Activated CD8-positive, alpha-beta memory T cell treated with anti-CD3 and anti-CD28 coated beads, Interleukin-2, amount 10 ng/mL, durations not matched to agents 7 days and 5 days (primary cell): ENCODE measurements at regions not wholly inside any gene's neighbourhood (a gene's known extent, or its start where the extent isn't known, plus 50 kb on each side); places are given as distances from the start of the nearest gene placed in this dataset.

Source experiments
- ATAC-seq: fragments of 150-1000 bp; cut with Tn5 transposase; one replicate; pipeline ENCODE4 v1.10.0; 2021; ENCODE audit warnings: moderate library complexity
- CTCF ChIA-PET: fragments of 350-600 bp; sonication (Branson Sonifier 250); formaldehyde crosslinking; loops from one replicate; lab custom pipeline; 2021; ENCODE audit warnings: antibody characterized with exemption; lab: Charles Lee
- DNase-seq: peaks from one replicate; pipeline ENCODE4 v3.0.0-alpha.2; 2020
- H3K27ac Mint-ChIP-seq: one replicate; pipeline ENCODE4 v1.8.0; 2021; ENCODE audit warnings: mild to moderate bottlenecking, mixed read lengths
- H3K27me3 Mint-ChIP-seq: one replicate; pipeline ENCODE4 v1.8.0; 2021; ENCODE audit warnings: mixed read lengths
- H3K36me3 Mint-ChIP-seq: one replicate; pipeline ENCODE4 v1.8.0; 2021; ENCODE audit warnings: mild to moderate bottlenecking, mixed read lengths
- H3K4me1 Mint-ChIP-seq: one replicate; pipeline ENCODE4 v1.8.0; 2021; ENCODE audit warnings: mixed read lengths
- H3K4me3 Mint-ChIP-seq: one replicate; pipeline ENCODE4 v1.8.0; 2021; ENCODE audit warnings: mild to moderate bottlenecking, moderate library complexity, mixed read lengths
- H3K9me3 Mint-ChIP-seq: one replicate; pipeline ENCODE4 v1.8.0; 2022; ENCODE audit warnings: low read depth, mixed read lengths

GRCh38 chr16:79484237-79484636, 116.3 kb downstream of the MAF start:
- Mint-ChIP-seq H3K9me3 (no peaks in the 10 kb centered on the region), H3K27me3 (peaks cover 20% of the 10 kb centered on the region), H3K4me1 (peaks cover 3% of the 10 kb centered on the region), H3K4me3 (no peak overlapping the region), H3K27ac (no peak overlapping the region), H3K36me3 (no peaks in the 10 kb centered on the region)
- ATAC-seq (no peak), DNase-seq (no peak)
- CTCF ChIA-PET: no interaction called here

GRCh38 chr16:79483336-79483735, 117.2 kb downstream of the MAF start:
- Mint-ChIP-seq H3K4me1 (peaks cover 3% of the 10 kb centered on the region), H3K36me3 (no peaks in the 10 kb centered on the region), H3K9me3 (no peaks in the 10 kb centered on the region), H3K27me3 (peaks cover 17% of the 10 kb centered on the region), H3K27ac (no peak overlapping the region), H3K4me3 (no peak overlapping the region)
- ATAC-seq: no peak
- CTCF ChIA-PET: no interaction called here
- no peak for DNase-seq

- H3K9me3 Mint-ChIP-seq: no peaks in the 10 kb centered on the region
- DNase-seq (no peak), ATAC-seq (no peak)
- no peaks in the 10 kb centered on the region for H3K36me3 Mint-ChIP-seq
- H3K4me3 Mint-ChIP-seq: no peak overlapping the region
- H3K27me3 Mint-ChIP-seq: peaks cover 15% of the 10 kb centered on the region
- H3K27ac Mint-ChIP-seq: no peak overlapping the region
- H3K4me1 Mint-ChIP-seq: peaks cover 3% of the 10 kb centered on the region
- CTCF ChIA-PET: no interaction called here
Measured at GRCh38 chr16:79482011-79482410, 118.5 kb downstream of the MAF start.

GRCh38 chr16:79480929-79481328, 119.6 kb downstream of the MAF start:
- no peak overlapping the region for H3K27ac Mint-ChIP-seq
- CTCF ChIA-PET: no interaction called here
- H3K4me3 Mint-ChIP-seq: no peak overlapping the region
- no peak for ATAC-seq
- H3K9me3 Mint-ChIP-seq: no peaks in the 10 kb centered on the region
- peaks cover 3% of the 10 kb centered on the region for H3K4me1 Mint-ChIP-seq
- DNase-seq: no peak
- no peaks in the 10 kb centered on the region for H3K36me3 Mint-ChIP-seq
- peaks cover 13% of the 10 kb centered on the region for H3K27me3 Mint-ChIP-seq

GRCh38 chr16:79480056-79480455, 120.5 kb downstream of the MAF start:
- H3K9me3 Mint-ChIP-seq: no peaks in the 10 kb centered on the region
- peaks cover 10% of the 10 kb centered on the region for H3K27me3 Mint-ChIP-seq
- peaks cover 3% of the 10 kb centered on the region for H3K4me1 Mint-ChIP-seq
- no peak overlapping the region for H3K27ac Mint-ChIP-seq
- CTCF ChIA-PET: no interaction called here
- no peak overlapping the region for H3K4me3 Mint-ChIP-seq
- no peaks in the 10 kb centered on the region for H3K36me3 Mint-ChIP-seq
- DNase-seq (no peak), ATAC-seq (no peak)

- Mint-ChIP-seq H3K4me1 (peaks cover 3% of the 10 kb centered on the region), H3K4me3 (no peak overlapping the region), H3K36me3 (no peaks in the 10 kb centered on the region), H3K27ac (no peak overlapping the region), H3K9me3 (no peaks in the 10 kb centered on the region), H3K27me3 (peaks cover 9% of the 10 kb centered on the region)
- CTCF ChIA-PET: interaction anchor here (0.7 kb wide), 1 partner anchor 10 kb away, joined by 3 read pairs; no protein-coding TSS in a partner anchor
- DNase-seq: no peak
- ATAC-seq: no peak
Measured at GRCh38 chr16:79476580-79476979, 124.0 kb downstream of the MAF start.

GRCh38 chr16:79475841-79476240, 124.7 kb downstream of the MAF start:
- DNase-seq (no peak), ATAC-seq (no peak)
- Mint-ChIP-seq H3K27me3 (peaks cover 5% of the 10 kb centered on the region), H3K27ac (no peak overlapping the region), H3K4me3 (no peak overlapping the region), H3K4me1 (no peaks in the 10 kb centered on the region), H3K9me3 (no peaks in the 10 kb centered on the region), H3K36me3 (no peaks in the 10 kb centered on the region)
- CTCF ChIA-PET: interaction anchor here (0.7 kb wide), 1 partner anchor 10 kb away, joined by 3 read pairs; no protein-coding TSS in a partner anchor

GRCh38 chr16:79473456-79473855, 127.1 kb downstream of the MAF start:
- Mint-ChIP-seq H3K4me1 (no peaks in the 10 kb centered on the region), H3K27ac (no peak overlapping the region), H3K9me3 (no peaks in the 10 kb centered on the region), H3K27me3 (peaks cover 5% of the 10 kb centered on the region), H3K4me3 (no peak overlapping the region), H3K36me3 (no peaks in the 10 kb centered on the region)
- CTCF ChIA-PET: no interaction called here
- DNase-seq (no peak), ATAC-seq (no peak)

- ATAC-seq: no peak
- Mint-ChIP-seq H3K9me3 (no peaks in the 10 kb centered on the region), H3K27ac (no peak overlapping the region), H3K4me1 (no peaks in the 10 kb centered on the region), H3K36me3 (no peaks in the 10 kb centered on the region), H3K27me3 (peaks cover 5% of the 10 kb centered on the region), H3K4me3 (no peak overlapping the region)
- DNase-seq: no peak
- CTCF ChIA-PET: no interaction called here
Measured at GRCh38 chr16:79472426-79472825, 128.1 kb downstream of the MAF start.

- ATAC-seq (no peak), DNase-seq (no peak)
- H3K27ac Mint-ChIP-seq: no peak overlapping the region
- CTCF ChIA-PET: no interaction called here
- H3K4me3 Mint-ChIP-seq: no peak overlapping the region
- no peaks in the 10 kb centered on the region for H3K4me1 Mint-ChIP-seq
- no peaks in the 10 kb centered on the region for H3K9me3 Mint-ChIP-seq
- no peaks in the 10 kb centered on the region for H3K36me3 Mint-ChIP-seq
- H3K27me3 Mint-ChIP-seq: peaks cover 5% of the 10 kb centered on the region
Measured at GRCh38 chr16:79469999-79470398, 130.5 kb downstream of the MAF start.

- no peak for DNase-seq
- ATAC-seq: no peak
- H3K36me3 Mint-ChIP-seq: no peaks in the 10 kb centered on the region
- peaks cover 8% of the 10 kb centered on the region for H3K27me3 Mint-ChIP-seq
- no peaks in the 10 kb centered on the region for H3K4me1 Mint-ChIP-seq
- CTCF ChIA-PET: no interaction called here
- H3K4me3 Mint-ChIP-seq: no peak overlapping the region
- H3K27ac Mint-ChIP-seq: no peak overlapping the region
- no peaks in the 10 kb centered on the region for H3K9me3 Mint-ChIP-seq
Measured at GRCh38 chr16:79468631-79469030, 131.9 kb downstream of the MAF start.

- H3K36me3 Mint-ChIP-seq: no peaks in the 10 kb centered on the region
- CTCF ChIA-PET: no interaction called here
- DNase-seq (no peak), ATAC-seq (no peak)
- no peaks in the 10 kb centered on the region for H3K4me1 Mint-ChIP-seq
- no peak overlapping the region for H3K4me3 Mint-ChIP-seq
- peaks cover 8% of the 10 kb centered on the region for H3K27me3 Mint-ChIP-seq
- H3K27ac Mint-ChIP-seq: no peak overlapping the region
- no peaks in the 10 kb centered on the region for H3K9me3 Mint-ChIP-seq
Measured at GRCh38 chr16:79468121-79468552, 132.4 kb downstream of the MAF start.

GRCh38 chr16:79466111-79466510, 134.4 kb downstream of the MAF start:
- Mint-ChIP-seq H3K27ac (no peak overlapping the region), H3K4me3 (no peak overlapping the region), H3K27me3 (peaks cover 5% of the 10 kb centered on the region), H3K9me3 (no peaks in the 10 kb centered on the region), H3K36me3 (no peaks in the 10 kb centered on the region), H3K4me1 (no peaks in the 10 kb centered on the region)
- DNase-seq (no peak), ATAC-seq (no peak)
- CTCF ChIA-PET: interaction anchor here (1.7 kb wide), 1 partner anchor 10 kb away, joined by 3 read pairs; no protein-coding TSS in a partner anchor

- Mint-ChIP-seq H3K27ac (no peak overlapping the region), H3K4me1 (no peaks in the 10 kb centered on the region), H3K9me3 (peaks cover 2% of the 10 kb centered on the region), H3K27me3 (peaks cover 12% of the 10 kb centered on the region), H3K36me3 (peaks cover 2% of the 10 kb centered on the region), H3K4me3 (no peak overlapping the region)
- CTCF ChIA-PET: no interaction called here
- no peak for ATAC-seq
- DNase-seq: no peak
Measured at GRCh38 chr16:79463841-79464240, 136.7 kb downstream of the MAF start.

- Mint-ChIP-seq H3K36me3 (peaks cover 2% of the 10 kb centered on the region), H3K27ac (no peak overlapping the region), H3K9me3 (peaks cover 2% of the 10 kb centered on the region), H3K4me3 (no peak overlapping the region), H3K4me1 (peaks cover 16% of the 10 kb centered on the region), H3K27me3 (peaks cover 6% of the 10 kb centered on the region)
- CTCF ChIA-PET: no interaction called here
- DNase-seq: no peak
- ATAC-seq: no peak
Measured at GRCh38 chr16:79456036-79456435, 144.5 kb downstream of the MAF start.
